OCI-M1 (cell line): ENCODE measurements at regions not wholly inside any gene's neighbourhood (a gene's known extent, or its start where the extent isn't known, plus 50 kb on each side); places are given as distances from the start of the nearest gene placed in this dataset.

Source experiments
- DNase-seq: peaks from one replicate; lab custom pipeline; 2025; lab: John Stamatoyannopoulos, UW

DNA sequence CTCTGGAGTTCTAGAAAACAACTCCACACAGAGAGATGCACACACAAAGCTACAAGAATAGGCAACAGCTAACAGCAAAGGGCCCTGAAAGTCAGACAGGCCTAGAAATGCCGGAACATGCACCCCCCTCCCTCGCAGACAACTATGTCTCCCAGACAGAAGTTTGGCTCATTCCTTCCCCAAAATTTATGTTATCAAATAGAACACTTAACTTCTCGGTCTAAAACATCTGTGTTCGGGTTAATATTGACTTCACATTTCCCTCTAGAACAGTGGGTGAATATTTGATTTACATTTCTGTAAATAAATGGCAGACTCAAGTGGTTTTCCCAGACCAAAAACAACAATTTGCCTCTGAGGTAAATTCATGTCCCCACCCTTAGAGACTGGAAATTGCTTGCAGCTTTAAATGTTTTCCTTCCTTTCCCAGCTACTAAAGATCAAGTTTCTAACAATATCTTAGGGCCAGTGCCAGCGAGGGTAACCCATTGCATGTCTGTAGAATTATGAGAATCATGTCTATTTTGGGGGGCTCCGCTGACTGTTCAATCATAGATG is 92.5 kb upstream of the INHBA start:
- no peak for DNase-seq

DNA sequence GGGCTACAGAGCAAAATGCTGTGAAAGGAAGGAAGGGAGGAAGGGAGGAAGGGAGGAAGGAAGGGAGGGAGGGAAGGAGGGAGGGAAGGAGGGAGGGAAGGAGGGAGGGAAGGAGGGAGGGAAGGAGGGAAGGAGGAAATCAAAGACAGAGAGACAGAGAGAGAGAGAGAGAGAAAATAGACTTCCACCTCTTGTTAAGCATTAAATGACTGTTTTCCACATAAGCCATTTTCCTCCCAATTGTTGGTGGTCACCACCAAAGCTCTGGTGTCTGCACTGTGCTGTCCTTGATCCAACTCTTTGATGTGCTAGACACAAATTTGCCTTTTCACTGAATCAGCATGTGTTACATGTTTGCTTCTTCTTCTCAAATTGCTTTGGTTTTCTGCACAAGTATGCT is 90.7 kb upstream of the INHBA start:
- no peak for DNase-seq

DNA sequence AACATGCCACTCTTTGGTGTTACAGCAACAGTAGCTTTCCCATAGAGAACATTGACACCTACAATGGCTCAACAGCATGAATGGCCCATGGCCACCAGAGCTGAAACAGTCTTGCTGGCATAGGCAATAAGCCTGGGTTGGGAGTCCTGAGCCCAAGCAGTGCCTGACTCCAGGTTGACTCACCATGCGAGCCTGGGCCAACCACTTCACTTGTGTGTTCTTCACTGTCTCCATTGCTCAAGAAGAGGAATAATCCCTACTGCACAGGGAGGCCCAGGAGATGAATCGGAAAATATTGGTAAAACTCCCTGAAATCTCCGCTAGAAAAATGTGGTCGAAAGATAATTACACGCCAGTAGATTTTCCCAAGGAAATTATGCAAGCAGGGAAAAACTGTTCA is 89.2 kb upstream of the INHBA start:
- no peak for DNase-seq

DNA sequence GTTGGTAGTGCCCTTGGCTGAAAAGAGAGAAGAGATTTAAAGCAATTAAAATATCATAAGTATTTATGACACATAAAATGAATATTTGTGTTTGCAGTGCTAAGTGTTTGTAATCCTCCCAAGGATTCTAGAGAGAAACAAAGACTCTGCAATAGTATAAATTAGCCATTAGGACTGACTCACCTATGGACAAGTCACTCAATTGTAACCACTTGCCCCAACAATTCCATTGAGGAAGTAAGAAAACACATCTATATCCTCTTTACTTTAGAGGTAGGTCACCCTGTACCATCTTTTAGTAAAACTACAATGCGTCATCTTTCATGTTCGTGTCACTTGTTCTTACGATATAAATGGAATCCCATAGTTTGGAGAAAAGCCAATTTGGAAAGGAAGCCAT is 85.7 kb upstream of the INHBA start:
- no peak for DNase-seq

DNA sequence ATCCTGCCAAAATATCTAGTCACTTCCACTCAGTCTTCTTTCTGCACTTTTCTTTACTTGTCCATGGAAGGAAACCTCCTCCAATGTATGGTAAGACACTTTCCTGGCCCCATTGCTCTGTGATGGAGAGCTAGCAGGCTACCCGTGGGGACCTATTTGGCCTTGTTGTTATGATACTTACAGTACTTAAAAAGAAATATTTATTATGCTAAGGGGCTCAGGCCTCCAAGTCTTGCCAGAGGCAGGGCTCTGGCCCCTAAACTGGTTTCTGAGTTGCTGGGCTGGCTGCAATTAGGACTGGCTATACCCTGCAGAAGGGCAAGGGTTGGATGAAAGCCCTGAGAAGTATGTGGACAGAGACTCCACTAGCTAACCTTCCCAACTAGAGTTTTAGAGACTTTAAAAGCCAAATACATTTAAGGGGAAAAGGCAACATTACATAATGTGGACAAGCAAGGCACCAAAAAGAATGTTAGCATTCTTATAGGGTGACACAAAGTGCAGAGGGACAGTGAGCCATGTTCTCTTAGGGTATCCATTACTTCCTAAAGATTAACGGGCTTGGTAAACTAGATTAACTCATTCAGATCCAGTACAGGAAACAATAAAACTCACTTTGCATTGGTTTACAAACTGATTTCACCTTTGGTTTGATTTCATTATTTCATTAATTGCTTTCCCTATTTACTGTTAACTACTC is 84.9 kb upstream of the INHBA start:
- no peak for DNase-seq

DNA sequence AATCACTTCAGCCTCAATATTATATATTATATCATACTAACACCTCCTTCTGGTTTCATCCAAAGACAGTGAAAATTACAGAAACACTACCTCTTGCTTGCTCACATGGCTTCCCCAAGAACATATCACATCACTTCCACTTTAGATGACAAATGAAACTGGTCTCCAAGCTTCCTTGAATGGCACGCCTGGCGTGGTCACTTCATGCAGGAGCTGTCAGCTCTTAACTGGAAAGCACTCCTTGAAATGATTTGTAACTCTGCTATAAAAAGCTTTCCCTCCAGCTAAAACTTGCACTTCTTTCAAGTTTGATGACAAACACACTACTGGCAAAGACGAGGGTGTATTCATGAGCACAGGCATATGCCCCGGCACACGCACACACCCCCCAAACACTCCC is 84.1 kb upstream of the INHBA start:
- DNase-seq = no peak

DNA sequence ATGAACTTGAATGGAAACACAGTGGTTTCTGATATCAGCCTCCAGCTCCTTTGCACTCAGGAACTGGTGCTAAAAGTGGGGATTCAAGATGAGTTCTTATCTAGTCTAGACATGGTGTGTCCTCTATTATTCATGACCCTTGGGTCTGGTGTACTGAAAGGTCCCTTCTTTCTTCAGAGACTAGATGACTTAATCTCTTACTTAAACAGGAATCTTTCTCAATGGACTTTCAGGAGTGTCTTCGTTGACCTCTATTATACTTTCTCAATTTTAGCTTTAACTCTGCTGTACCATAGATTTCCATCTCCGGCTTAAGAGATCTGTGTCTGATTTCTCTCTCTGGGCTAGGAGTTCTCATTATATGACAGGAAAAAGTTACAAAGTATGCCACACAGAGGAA is 83.5 kb upstream of the INHBA start:
- peak; percentile 20 for DNase-seq

DNA sequence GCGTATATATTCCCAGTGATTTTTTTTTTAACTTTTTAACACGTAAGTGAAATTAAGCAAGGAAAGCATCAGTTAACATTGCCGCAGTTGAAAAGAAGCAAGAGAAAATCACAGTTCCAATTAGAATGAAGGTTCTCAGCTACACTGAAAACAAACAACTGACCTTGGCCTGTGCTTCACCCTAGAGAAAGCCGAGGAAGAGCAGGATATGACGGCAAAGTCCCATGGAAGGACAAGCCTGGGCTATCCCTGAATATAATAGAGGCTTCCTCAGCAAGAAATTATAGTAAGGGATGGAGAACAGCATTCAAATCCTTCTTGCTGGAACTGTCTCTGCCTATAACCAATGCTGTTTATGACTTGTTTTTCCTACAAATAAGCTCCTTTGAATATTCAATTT is 83.0 kb upstream of the INHBA start:
- no peak for DNase-seq

DNA sequence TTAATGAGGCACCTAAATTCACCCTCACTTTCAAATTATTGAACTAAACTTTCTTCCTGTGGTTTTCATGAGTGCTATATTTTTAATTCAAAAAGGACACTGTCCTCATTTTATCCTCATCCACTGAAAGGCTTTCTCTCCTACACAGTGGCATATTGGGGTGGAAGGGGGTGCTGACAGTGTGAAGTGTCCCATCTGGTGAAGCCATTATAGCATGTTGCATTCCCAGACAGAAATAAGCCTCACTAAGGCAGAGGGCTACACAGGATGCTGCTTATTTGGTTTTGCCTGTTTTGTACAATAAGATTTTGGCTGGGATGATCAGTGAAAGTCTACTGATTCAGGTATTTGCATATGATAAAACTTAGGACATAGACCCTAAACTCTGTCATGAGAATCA is 82.4 kb upstream of the INHBA start:
- no peak for DNase-seq

DNA sequence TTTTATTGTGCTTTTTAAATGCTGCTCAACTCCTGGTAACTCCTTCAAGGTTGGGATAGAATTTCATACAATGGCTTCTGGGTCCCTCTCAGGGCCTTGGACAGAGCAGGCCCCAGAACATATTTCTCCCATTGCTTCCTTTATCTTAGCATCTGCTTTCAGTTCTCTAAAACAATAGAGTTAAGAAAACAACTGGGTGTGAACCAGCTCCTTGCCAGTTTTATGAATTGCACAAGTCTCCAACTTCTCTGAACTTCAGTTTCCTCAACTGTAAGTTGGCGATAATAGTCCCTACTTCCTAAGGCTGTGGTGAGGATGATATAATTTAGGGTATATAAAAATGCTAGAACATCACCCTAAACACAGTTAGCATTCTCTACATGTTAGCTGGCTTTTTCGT is 77.0 kb upstream of the INHBA start:
- peak; percentile 69 for DNase-seq

DNA sequence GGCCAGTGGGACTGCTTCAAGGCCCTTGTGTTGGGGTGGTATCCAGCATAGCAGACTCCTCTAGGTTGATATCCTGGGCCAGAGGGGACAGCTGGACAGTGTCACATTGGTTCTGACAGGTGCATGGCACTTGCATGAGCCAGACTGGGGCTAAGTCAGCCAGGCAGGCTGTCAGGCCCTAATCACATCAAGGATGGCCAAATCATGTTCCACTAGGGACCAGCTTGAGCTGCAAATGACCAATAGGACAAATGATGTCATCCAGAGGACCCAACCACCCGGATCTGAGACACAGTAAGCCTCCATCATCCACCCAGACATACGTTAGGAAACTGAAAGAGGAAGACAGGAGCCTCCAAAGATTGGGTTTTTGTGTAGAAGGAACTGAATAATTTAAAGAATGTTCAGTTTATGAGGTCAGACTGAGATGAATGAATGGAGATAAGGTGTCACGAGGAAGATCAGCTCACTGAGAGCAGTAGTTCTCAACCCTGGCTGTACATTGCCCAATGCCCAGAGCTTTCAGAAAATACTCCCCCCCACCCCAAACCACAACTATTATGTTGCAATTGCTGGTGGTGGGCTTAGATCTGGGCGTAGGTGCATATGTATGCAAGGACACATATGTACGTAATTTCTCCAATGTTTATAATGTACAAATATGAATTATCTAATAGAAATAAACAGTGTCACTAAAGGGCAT is 75.2 kb upstream of the INHBA start:
- DNase-seq = peak; percentile 79

DNA sequence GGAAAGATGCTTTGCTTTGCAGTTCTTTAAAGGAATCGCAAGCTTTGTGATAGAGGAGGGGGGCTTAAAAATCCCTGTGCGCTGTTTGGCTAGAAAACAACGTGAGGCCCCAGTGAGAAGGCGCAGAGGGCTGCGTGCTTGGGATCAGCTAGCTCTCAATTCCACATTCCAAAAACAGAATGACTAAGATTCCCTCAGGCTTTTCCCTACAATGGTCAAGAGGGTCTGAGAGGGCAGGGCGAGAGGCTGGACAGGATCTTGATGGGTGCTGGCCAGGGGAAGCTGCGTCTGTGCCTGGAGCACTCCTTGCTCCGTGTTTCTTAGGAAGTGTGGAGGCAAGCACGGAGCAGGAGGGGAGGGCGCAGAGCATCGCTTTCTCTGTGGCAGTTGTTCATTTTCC is 72.1 kb upstream of the INHBA start:
- DNase-seq = no peak

DNA sequence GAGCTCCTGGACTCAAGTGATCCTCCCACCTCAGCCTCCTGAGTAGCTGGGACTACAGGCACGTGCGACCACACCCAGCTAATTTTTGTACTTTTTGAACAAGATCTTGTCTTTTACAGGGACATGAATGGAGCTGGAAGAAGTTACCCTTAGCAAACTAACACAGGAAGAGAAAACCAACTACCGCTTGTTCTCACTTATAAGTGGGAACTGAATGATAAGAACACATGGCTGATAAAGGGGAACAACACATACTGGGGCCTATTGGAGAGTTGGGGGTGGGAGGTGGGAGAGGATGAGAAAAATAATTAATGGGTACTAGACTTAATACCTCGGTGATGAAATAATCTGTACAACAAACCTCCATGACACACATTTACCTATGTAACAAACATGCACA is 70.9 kb upstream of the INHBA start:
- no peak for DNase-seq

DNA sequence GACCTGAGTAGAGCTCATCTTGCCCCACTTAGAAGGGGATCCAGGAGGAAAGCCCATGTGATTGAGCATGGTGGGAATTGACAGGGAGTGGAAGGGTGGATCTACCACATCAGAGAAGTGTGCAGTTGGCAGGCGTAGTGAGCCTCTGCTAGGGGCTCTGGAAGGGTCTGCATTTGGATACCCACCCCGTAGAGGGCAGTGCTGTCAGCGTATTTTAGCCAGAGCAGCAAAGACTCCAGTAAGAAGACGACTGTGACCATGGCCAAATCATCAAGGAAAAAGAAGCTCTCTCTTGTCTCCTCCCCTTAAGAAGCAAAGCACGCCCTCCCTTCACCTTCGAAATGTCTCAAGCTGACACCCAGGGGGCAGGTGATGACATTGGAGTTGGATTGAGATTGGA is 68.8 kb upstream of the INHBA start:
- DNase-seq = no peak

DNA sequence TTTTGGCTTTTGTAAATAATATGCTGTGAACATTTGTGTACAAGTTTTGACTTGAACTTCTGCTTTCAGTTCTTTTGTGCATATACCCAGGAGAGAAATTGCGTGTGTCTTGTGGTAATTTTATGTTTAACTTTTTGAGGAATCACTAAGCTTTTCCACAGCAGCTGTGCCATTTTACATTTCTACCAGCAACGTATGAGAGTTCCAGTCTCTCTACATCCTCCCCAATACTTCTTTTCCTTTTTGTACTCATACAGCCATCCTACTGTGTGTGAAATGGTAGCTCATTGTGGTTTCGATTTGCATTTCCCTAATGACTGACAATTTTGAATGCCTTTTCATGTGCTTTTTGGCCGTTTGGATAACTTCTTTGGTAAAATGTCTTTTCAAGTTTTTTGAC is 66.3 kb upstream of the INHBA start:
- no peak for DNase-seq

DNA sequence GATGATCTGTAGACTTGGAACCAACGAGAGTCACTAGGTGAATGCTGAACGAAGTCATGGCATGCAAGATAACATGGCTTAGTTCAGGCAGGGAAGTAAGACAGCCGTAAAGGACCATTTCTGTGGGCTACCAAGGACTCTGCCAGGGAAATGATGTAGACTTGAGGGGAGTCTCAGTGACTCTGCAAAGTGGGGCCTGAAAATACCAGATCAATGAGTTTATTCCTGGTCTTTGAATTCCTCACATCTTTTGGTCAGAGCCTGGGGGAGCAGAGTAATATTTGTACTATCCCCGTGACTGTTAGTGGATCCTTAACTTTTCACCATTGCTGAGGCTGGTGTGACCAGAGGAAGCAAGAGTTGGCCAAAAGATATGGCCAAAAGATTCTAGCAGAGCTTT is 60.7 kb upstream of the INHBA start:
- DNase-seq = no peak

DNA sequence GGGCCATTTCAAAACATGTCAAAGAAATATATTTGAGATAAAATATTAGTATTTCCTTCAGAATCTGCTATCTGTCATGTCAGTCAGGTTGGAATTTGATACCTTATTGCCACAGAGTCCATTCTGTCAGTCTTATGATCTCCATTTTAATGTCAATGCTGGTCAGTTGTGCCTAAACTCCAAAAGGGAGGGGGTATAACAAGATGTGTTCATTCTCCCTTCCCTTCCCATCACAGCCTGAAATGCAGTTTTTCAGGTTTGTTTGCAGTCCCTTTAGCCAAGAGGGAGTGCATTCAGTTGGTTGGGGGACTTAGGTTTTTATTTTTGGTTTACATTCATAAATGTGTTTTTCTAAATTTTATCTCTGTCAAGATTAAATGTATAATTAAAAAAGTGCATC is 59.8 kb upstream of the INHBA start:
- no peak for DNase-seq

DNA sequence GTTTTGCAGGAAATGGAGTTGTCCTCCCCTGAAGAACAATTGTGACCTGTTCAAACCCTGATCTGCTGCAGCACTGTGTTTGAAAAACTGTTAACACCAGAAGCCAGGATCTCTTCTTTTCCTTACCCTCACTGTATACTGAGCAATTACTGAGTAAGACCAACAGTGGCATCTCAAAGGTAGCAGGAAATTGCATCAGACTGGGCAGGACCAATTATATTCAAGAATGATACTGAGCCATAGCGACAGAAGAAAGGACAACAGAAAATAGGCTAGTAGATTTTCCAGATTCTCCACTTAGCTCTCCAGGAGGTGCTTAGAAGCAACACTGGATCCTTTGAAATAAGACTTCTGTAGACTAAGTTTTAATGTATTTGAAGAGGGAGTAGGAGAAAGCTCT is 57.4 kb upstream of the INHBA start:
- no peak for DNase-seq

DNA sequence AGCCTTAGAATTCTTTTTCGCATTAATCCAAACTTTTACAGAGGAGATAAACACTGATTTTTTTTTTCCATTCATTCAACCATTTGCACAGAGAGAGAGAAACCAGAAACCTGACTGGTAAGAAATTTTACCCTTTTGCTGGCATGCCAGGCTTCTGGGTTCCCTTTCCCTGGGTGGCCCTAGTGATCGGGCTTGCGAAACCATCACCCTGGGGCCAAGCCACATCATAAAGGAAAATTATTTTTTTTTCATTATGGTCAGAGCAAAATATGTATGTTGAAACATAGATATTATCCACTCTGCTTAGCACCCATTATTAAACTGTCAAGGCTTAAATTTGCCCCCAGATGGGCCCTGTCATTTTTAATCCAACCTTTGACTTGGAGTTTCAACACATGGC is 55.4 kb upstream of the INHBA start:
- no peak for DNase-seq

DNA sequence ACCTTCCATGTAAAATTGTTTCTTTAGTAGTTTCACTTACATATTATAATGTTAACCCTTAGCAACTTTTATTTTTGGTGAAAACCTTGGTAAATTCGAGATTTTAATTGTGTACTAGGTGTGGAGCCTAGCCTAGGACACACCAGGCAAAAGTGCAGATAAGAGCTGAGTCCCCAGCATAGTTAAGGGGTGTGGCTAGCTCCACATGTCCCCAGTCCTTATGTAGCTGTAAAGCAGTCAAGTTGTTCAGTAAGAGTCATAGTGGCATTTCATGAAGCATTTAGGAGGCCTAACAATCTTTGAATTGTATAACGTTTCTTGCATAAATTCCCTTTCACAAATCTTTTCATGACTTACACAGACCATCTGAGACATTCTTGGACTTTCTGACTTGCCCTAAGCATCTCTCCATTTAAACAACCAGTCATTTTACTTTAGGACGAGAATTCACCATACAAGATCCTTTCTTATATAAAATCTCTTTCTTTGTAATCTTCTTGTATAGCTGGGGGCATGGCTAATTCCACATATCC is 53.8 kb upstream of the INHBA start:
- peak; percentile 9 for DNase-seq

DNA sequence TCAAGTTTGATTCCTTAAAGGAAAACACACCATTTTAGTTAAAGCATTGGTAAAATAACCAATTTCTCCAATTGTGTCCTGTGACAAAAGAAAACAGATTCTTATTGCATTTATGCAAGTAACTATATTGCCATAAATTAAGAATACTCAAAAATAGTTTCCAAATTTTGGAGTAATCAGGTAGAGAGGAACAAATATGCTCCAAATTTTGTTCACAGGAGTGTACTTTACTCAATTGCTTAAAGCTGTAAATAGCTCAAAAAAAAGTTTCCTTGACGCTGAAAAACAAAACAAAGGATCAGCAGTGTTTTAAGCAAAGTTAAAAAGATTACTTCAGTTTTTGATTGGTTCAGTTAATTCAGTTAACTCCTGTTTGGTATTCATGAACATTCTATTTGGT is 52.2 kb upstream of the INHBA start:
- peak; percentile 54 for DNase-seq

DNA sequence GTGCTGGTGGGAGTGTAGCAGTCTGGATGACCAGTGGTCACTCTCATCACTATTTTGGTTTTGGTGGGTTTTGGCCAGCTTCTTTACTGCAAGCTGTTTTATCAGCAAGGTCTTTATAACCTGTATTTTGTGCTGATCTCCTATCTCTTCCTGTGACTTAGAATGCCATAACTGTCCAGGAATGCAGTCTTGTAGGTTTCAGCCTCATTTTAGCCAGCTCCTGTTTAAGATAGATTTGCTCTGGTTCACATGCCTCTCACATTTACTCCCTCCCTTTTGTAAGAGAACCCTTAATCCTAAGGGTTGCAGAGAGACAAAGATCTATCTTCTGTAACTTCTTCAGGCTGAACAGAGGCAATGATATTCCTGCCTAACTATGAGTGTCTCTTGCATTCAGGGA is 51.2 kb upstream of the INHBA start:
- DNase-seq = no peak
